ENCODE measurements at regions not wholly inside any gene's neighbourhood (a gene's known extent, or its start where the extent isn't known, plus 50 kb on each side); places are given as distances from the start of the nearest gene placed in this dataset.

DNA sequence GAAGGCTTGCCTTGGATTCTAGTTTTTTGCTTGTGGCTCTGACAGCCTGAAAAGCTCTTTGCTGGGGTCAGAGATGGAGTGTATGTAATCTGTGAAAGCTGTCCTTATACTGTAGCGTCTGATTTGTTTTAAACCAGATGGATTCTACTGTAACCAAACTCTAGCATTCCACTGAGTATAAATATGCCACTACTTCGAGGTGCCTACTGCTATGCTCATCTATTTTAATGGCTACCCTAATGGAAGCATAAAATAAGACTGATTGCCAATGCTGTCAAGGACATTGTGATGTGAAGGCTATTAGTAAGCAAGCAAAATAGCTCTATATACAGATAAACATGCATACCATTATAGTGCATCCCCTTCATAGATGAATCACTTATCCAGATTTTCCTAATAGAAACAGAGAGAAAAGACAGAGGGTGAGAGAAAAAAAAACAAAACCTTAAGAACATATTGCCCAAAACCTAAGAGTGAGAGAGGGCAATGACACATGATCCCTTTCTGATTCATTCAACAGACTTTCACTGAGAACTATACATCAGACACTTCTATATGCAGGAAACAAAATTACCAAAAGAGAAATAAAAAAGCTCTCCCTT, 1025.8 kb upstream of the LCORL start:
- TF ChIP-seq POLR2A (IDR thresholded peaks at IDR 0.05) (no peak), POLR2AphosphoS5 (IDR thresholded peaks at IDR 0.05) (no peak)
- TF ChIP-seq, protein P1, sequence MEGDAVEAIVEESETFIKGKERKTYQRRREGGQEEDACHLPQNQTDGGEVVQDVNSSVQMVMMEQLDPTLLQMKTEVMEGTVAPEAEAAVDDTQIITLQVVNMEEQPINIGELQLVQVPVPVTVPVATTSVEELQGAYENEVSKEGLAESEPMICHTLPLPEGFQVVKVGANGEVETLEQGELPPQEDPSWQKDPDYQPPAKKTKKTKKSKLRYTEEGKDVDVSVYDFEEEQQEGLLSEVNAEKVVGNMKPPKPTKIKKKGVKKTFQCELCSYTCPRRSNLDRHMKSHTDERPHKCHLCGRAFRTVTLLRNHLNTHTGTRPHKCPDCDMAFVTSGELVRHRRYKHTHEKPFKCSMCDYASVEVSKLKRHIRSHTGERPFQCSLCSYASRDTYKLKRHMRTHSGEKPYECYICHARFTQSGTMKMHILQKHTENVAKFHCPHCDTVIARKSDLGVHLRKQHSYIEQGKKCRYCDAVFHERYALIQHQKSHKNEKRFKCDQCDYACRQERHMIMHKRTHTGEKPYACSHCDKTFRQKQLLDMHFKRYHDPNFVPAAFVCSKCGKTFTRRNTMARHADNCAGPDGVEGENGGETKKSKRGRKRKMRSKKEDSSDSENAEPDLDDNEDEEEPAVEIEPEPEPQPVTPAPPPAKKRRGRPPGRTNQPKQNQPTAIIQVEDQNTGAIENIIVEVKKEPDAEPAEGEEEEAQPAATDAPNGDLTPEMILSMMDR (IDR thresholded peaks at IDR 0.05 in 8 of 11, conservative IDR thresholded peaks at IDR 0.05 in 3 of 11) = no peak
- no peak for DNase-seq
- Histone ChIP-seq H3K4me3 (no peak overlapping the region), H3K27me3 (replicated peaks in 1 of 7) (no peaks in the 10 kb centered on the region), H3K4me1 (no peaks in the 10 kb centered on the region), H3K27ac (no peak overlapping the region), H3K9me3 (peaks cover 0 to 3% (median 0%) of the 10 kb centered on the region in 8 donors), H3K36me3 (no peaks in the 10 kb centered on the region)
- 56 to 68% (median 61%) methylated on average over 2 of the region's 2 CpGs for WGBS, 5 donors
- intact Hi-C loops (cut with DNase I; ENCODE audit: low total_unique reads) = no loop called here

DNA sequence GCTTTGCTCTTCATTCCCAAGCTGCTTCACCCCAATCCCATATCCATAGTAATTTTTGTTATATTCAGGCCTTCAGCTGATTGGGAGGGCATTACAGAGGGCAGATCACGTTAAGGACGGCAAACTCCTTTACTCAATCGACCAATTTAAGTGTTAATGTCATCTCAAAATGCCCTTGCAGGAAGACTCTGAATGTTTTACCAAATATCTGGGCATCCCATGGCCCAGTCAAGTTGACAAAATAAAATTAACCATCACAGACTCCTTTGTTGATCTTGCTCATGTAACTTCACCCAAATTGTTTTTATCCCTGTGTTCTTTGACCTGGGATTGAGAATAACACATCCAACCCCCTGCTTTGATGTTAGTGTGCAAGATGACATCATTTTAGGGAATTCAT, 1018.3 kb upstream of the LCORL start:
- no peak for DNase-seq
- intact Hi-C loops (cut with DNase I; ENCODE audit: low total_unique reads) = no loop called here
- H3K36me3 ChIP-seq = no peaks in the 10 kb centered on the region
- TF ChIP-seq, protein P1 (IDR thresholded peaks at IDR 0.05 in 8 of 11, conservative IDR thresholded peaks at IDR 0.05 in 3 of 11) = no peak
- TF ChIP-seq POLR2A (IDR thresholded peaks at IDR 0.05) (no peak), POLR2AphosphoS5 (IDR thresholded peaks at IDR 0.05) (no peak)
- WGBS, 5 donors = 72 to 92% (median 83%) methylated on average over 3 of the region's 3 CpGs
- H3K4me3 ChIP-seq = no peak overlapping the region
- no peaks in the 10 kb centered on the region for H3K4me1 ChIP-seq
- no peak overlapping the region for H3K27ac ChIP-seq
- H3K9me3 ChIP-seq = peaks cover 0 to 13% (median 0%) of the 10 kb centered on the region in 8 donors
- no peaks in the 10 kb centered on the region for H3K27me3 ChIP-seq (replicated peaks in 1 of 7)

DNA sequence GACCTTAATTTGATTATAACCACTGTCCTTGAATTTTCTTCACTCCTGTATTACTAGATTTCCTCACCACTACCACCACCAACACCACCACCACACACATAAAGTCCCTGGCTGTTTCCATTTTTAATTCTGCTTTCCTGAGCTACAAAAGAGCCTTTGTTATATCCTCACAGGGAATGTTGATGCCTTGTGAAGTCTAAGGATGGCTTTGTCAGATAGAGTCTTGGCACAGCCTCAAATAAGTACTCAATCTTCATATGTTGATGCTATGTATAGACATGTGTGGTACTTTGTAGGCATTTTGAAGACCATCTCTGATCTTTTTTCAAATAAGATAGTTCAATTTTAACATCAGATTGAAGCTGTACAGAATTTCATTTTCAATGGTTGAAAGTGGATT, 1016.7 kb upstream of the LCORL start:
- DNase-seq = no peak
- TF ChIP-seq POLR2A (IDR thresholded peaks at IDR 0.05) (no peak), POLR2AphosphoS5 (IDR thresholded peaks at IDR 0.05) (no peak)
- TF ChIP-seq, protein P1 (IDR thresholded peaks at IDR 0.05 in 8 of 11, conservative IDR thresholded peaks at IDR 0.05 in 3 of 11) = no peak

DNA sequence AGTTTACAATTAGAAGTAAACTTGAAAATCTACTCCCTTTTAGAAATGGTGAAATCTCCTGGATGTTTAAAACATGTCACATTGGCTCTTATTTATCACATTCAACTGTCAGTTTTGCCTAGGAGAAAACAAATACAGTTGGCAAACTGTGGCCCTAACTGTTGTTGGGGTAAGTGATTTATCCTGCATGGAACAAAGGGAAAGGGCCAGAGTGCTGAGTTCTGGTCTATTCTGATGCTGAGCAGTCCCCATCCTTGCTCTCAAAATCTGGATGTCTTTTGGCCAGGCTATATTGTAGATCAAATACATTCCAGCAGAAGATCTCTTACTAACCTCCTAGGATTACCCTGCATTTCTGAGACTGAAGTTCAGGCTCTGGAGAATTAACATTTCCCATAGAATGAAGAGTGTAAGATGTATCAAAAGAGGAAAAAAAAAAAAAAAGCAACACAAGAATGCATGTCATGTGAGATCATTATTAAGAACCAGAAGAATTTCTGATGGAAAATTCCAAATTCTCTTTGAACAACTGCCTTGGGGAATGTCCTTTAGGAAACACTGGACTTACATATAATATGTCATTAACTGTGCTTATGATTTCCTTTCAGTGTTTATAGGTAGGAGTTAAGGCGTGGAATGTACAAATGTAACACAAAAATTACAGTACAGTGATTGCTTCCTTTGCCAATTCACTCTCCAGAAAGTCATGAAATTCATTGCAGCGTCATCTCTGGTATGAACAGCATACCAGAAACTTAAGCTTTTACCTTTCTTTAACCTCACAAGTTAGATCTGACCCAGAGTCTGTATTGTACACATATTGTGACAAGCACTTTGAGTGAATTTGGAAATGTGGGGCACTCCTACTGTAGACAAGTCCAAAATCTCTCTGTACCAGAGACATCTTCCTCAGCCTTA, 1012.5 kb upstream of the LCORL start:
- Histone ChIP-seq H3K36me3 (no peaks in the 10 kb centered on the region), H3K9me3 (peaks cover 0 to 6% (median 0%) of the 10 kb centered on the region in 8 donors), H3K4me3 (no peak overlapping the region), H3K27ac (no peak overlapping the region), H3K27me3 (replicated peaks in 1 of 7) (no peaks in the 10 kb centered on the region), H3K4me1 (no peaks in the 10 kb centered on the region)
- intact Hi-C loops (cut with DNase I; ENCODE audit: low total_unique reads) = no loop called here
- WGBS, 5 donors = 65 to 83% (median 74%) methylated on average over 2 of the region's 2 CpGs
- TF ChIP-seq, protein P1 (IDR thresholded peaks at IDR 0.05 in 8 of 11, conservative IDR thresholded peaks at IDR 0.05 in 3 of 11) = no peak
- TF ChIP-seq POLR2A (IDR thresholded peaks at IDR 0.05) (no peak), POLR2AphosphoS5 (IDR thresholded peaks at IDR 0.05) (no peak)
- no peak for DNase-seq

More for the DNA sequence above, 1016.7 kb upstream of the LCORL start:
- H3K4me1 ChIP-seq = no peaks in the 10 kb centered on the region
- H3K9me3 ChIP-seq = peaks cover 0 to 13% (median 0%) of the 10 kb centered on the region in 8 donors
- no peaks in the 10 kb centered on the region for H3K27me3 ChIP-seq (replicated peaks in 1 of 7)
- H3K27ac ChIP-seq = no peak overlapping the region
- intact Hi-C loops (cut with DNase I; ENCODE audit: low total_unique reads) = no loop called here
- no peaks in the 10 kb centered on the region for H3K36me3 ChIP-seq
- no peak overlapping the region for H3K4me3 ChIP-seq
